Activated naive CD4-positive, alpha-beta T cell treated with anti-CD3 and anti-CD28 coated beads, Interleukin-2, amount 50 U/mL, for 24 hours (primary cell): ENCODE measurements at regions not wholly inside any gene's neighbourhood (a gene's known extent, or its start where the extent isn't known, plus 50 kb on each side); places are given as distances from the start of the nearest gene placed in this dataset.
"Not testable (repeated sequence)": the region's sequence is repeated elsewhere in the genome, so short reads cannot be mapped to it uniquely, and the experiment has no call there.

Source experiments
- H3K27ac Mint-ChIP-seq: one replicate; pipeline ENCODE4 v1.8.0; 2021; ENCODE audit warnings: mild to moderate bottlenecking, mixed read lengths
- H3K27me3 Mint-ChIP-seq: one replicate; pipeline ENCODE4 v1.8.0; 2021; ENCODE audit warnings: mixed read lengths
- H3K36me3 Mint-ChIP-seq: one replicate; pipeline ENCODE4 v1.8.0; 2021; ENCODE audit warnings: mixed read lengths
- H3K4me1 Mint-ChIP-seq: one replicate; pipeline ENCODE4 v1.8.0; 2021; ENCODE audit warnings: mixed read lengths
- H3K4me3 Mint-ChIP-seq: one replicate; pipeline ENCODE4 v1.8.0; 2021; ENCODE audit warnings: mild to moderate bottlenecking, mixed read lengths
- H3K9me3 Mint-ChIP-seq: one replicate; pipeline ENCODE4 v1.8.0; 2021; ENCODE audit warnings: mixed read lengths

DNA sequence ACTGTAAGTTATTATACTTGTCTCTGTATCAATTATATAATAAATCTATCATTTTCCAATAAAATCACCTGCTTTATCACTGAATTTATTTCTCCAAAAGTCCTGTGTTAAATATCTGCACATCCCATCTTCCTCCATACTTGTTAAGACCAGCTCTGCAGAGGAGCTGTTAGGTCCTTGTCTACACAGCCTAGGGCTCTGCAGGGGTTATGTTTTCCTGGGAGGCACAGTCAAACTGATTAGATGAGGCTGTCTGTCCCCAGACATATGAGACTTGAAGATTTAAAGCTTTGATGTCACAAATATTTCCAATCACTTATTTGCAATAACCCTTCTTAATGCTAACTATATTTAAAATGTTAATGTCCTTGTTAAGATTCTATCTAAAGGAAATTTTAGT lies 446.8 kb downstream of the TRAM1L1 start:
- Mint-ChIP-seq H3K36me3 (no peaks in the 10 kb centered on the region), H3K27ac (no peak overlapping the region), H3K27me3 (no peaks in the 10 kb centered on the region), H3K9me3 (no peaks in the 10 kb centered on the region), H3K4me1 (no peaks in the 10 kb centered on the region), H3K4me3 (no peak overlapping the region)

GRCh38 chr4:116636917-116637316 lies 448.5 kb downstream of the TRAM1L1 start:
- Mint-ChIP-seq H3K36me3 (no peaks in the 10 kb centered on the region), H3K4me1 (no peaks in the 10 kb centered on the region), H3K27ac (no peak overlapping the region), H3K4me3 (no peak overlapping the region), H3K9me3 (no peaks in the 10 kb centered on the region), H3K27me3 (no peaks in the 10 kb centered on the region)

DNA sequence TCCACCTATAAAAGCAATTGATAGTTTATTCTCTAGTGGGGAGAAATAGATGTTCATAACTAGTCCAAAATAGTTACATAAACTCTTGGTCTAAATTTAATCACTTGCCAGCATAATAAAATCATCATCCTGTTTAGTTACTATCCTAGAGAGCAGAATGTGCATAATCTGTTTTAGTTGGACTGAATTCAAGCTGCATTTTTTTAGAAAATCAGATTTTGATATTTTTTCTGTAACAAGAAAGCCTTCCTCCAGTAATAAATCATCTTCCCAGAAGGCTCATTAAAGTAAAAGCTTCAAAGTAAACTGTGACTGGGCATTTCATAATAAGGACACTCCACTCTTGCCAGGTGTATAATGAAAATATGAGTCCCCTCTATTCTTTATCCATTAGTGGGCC lies 453.1 kb downstream of the TRAM1L1 start:
- Mint-ChIP-seq H3K9me3 (no peaks in the 10 kb centered on the region), H3K36me3 (no peaks in the 10 kb centered on the region), H3K4me3 (no peak overlapping the region), H3K4me1 (no peaks in the 10 kb centered on the region), H3K27me3 (no peaks in the 10 kb centered on the region), H3K27ac (no peak overlapping the region)

DNA sequence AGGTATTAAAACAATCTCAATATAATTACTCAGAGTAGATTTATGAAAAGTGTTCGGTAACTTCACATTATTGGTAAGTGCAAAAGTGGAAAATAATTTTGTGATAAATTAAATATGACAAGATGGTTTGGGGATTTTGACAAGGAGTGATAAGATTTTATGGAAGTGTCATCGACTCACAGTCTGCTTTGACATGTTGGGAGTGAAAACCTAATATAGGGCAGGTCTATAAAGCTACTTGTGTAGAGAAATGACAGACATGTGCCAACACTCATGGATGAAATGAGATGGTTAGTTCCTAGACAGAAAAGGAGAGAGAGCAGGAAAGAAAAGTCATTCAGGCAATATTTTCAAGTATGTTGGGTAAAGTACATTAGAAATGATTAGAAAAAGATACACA lies 456.8 kb downstream of the TRAM1L1 start:
- H3K27me3 Mint-ChIP-seq = no peaks in the 10 kb centered on the region
- H3K27ac Mint-ChIP-seq = no peak overlapping the region
- no peaks in the 10 kb centered on the region for H3K4me1 Mint-ChIP-seq
- H3K4me3 Mint-ChIP-seq = no peak overlapping the region
- no peaks in the 10 kb centered on the region for H3K9me3 Mint-ChIP-seq
- H3K36me3 Mint-ChIP-seq = no peaks in the 10 kb centered on the region

GRCh38 chr4:116627545-116627944 lies 457.8 kb downstream of the TRAM1L1 start:
- Mint-ChIP-seq H3K4me1 (no peaks in the 10 kb centered on the region), H3K27me3 (no peaks in the 10 kb centered on the region), H3K9me3 (no peaks in the 10 kb centered on the region), H3K27ac (no peak overlapping the region), H3K4me3 (no peak overlapping the region), H3K36me3 (no peaks in the 10 kb centered on the region)

DNA sequence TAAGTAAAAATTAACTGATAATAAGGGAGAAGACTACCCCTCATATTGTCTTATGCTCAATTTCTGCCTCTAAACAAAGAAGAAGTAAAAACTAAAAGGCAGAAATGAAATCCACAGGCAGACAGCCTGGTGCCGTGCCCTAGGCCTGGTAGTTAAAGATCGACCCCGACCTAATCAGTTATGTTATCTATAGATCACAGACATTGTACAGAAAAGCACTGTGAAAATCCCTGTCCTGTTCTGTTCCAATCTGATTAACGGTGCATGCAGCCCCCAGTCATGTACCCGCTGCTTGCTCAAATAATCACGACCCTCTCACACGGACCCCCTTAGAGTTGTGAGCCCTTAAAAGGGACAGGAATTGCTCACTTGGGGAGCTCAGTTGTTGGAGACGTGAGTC lies 465.9 kb downstream of the TRAM1L1 start:
- H3K9me3 Mint-ChIP-seq, H3K27me3 Mint-ChIP-seq, H3K4me3 Mint-ChIP-seq: not testable (repeated sequence)

GRCh38 chr4:116618638-116619037 lies 466.7 kb downstream of the TRAM1L1 start:
- peaks cover 5% of the 10 kb centered on the region for H3K9me3 Mint-ChIP-seq
- no peak overlapping the region for H3K4me3 Mint-ChIP-seq
- H3K27ac Mint-ChIP-seq = no peak overlapping the region
- no peaks in the 10 kb centered on the region for H3K27me3 Mint-ChIP-seq
- H3K4me1 Mint-ChIP-seq = no peaks in the 10 kb centered on the region
- H3K36me3 Mint-ChIP-seq = no peaks in the 10 kb centered on the region

More for the DNA sequence above, 465.9 kb downstream of the TRAM1L1 start:
- H3K27ac Mint-ChIP-seq, H3K36me3 Mint-ChIP-seq, H3K4me1 Mint-ChIP-seq: not testable (repeated sequence)

DNA sequence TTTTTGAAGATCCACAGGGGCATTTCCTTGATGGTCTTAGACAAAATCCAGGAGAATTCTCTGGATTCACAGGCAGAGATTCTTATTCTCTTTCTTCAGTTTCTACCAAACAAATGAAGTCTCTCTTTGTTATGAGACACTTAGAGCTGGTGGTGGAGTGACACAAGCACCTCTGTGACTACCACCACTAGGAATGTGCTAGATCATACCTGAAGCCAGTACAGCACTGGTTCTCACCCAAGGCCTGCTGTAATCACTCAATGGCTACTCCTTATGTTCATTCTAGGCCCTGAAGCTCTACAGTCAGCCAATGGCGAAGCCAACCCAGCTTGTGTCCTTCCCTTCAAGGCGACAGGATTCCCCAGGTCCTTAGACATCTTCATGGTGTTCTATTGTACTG lies 482.3 kb downstream of the TRAM1L1 start:
- H3K4me3 Mint-ChIP-seq = no peak overlapping the region
- no peaks in the 10 kb centered on the region for H3K9me3 Mint-ChIP-seq
- no peaks in the 10 kb centered on the region for H3K36me3 Mint-ChIP-seq
- H3K27ac Mint-ChIP-seq = no peak overlapping the region
- H3K27me3 Mint-ChIP-seq = no peaks in the 10 kb centered on the region
- no peaks in the 10 kb centered on the region for H3K4me1 Mint-ChIP-seq

DNA sequence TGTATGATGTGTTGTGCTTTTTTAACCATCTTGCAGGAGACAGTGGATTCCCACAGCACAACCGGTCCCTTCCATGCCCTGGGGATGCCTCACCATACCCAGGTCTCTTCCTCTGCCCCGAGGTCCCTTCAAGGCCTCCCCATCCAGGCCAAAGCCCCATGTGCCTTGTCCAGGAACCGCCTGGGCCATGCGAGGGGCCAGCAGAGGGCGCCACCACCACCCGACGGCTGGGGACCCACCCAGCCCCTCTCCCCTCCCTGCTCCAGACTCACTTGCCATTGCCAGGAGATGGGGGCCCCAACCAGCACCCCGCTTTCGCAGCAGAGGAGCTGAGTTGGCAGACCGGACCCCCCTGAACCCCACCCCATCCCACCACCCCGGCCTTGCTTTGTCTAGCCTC lies 485.5 kb downstream of the TRAM1L1 start:
- no peaks in the 10 kb centered on the region for H3K9me3 Mint-ChIP-seq
- H3K4me3 Mint-ChIP-seq = no peak overlapping the region
- no peaks in the 10 kb centered on the region for H3K27me3 Mint-ChIP-seq
- H3K36me3 Mint-ChIP-seq = no peaks in the 10 kb centered on the region
- no peak overlapping the region for H3K27ac Mint-ChIP-seq
- no peaks in the 10 kb centered on the region for H3K4me1 Mint-ChIP-seq

DNA sequence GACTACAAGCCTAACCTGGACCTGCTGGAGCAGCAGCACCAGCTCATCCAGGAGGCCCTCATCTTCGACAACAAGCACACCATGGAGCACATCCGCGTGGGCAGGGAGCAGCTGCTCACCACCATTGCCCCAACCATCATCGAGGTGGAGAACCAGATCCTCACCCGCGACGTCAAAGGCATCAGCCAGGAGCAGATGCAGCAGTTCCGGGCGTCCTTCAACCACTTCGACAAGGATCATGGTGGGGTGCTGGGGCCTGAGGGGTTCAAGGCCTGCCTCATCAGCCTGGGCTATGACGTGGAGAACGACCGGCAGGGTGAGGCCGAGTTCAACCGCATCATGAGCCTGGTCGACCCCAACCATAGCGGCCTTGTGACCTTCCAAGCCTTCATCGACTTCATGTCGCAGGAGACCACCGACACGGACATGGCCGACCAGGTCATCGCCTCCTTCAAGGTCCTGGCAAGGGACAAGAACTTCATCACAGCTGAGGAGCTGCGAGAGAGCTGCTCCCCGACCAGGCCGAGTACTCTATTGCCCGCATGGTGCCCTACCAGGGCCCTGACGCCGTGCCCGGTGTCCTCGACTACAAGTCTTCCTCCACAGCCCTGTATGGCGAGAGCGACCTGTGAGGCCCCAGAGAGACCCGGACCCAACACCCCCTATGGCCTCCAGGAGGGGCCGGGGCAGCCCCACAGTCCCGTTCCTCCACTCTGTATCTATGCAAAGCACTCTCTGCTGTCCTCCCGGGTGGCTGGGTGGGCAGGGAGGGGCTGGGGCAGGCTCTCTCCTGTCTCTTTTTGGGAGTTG lies 486.2 kb downstream of the TRAM1L1 start:
- Mint-ChIP-seq H3K27ac (no peak overlapping the region), H3K4me3 (no peak overlapping the region), H3K36me3 (no peaks in the 10 kb centered on the region), H3K9me3 (no peaks in the 10 kb centered on the region), H3K27me3 (no peaks in the 10 kb centered on the region), H3K4me1 (no peaks in the 10 kb centered on the region)

- no peaks in the 10 kb centered on the region for H3K36me3 Mint-ChIP-seq
- no peaks in the 10 kb centered on the region for H3K4me1 Mint-ChIP-seq
- no peaks in the 10 kb centered on the region for H3K9me3 Mint-ChIP-seq
- no peak overlapping the region for H3K27ac Mint-ChIP-seq
- H3K4me3 Mint-ChIP-seq = no peak overlapping the region
- no peaks in the 10 kb centered on the region for H3K27me3 Mint-ChIP-seq
These were observed 487.0 kb downstream of the TRAM1L1 start for GRCh38 chr4:116598155-116598979.

GRCh38 chr4:116590648-116591047 lies 494.7 kb downstream of the TRAM1L1 start:
- Mint-ChIP-seq H3K27ac (no peak overlapping the region), H3K27me3 (no peaks in the 10 kb centered on the region), H3K4me1 (no peaks in the 10 kb centered on the region)

DNA sequence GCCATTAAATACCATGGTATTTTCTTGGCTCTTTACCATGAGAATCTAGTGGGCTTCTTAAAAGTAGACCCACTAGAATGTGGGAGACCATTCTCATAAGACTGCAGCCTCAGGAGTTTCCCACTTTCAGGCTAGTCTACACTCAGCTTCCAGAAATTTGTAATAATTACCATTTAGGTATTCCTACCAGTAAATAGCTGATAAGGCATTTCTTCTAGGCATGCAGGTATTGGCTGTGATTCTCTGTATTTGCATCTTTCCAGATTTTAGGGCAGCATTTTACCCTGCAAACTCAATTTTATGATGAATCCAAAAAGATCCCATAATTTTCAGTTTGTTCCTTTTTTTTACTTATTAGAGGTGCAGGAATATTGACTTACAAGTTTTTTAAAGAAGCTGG lies 496.6 kb downstream of the TRAM1L1 start:
- H3K36me3 Mint-ChIP-seq = no peaks in the 10 kb centered on the region

More at GRCh38 chr4:116590648-116591047, 494.7 kb downstream of the TRAM1L1 start:
- no peaks in the 10 kb centered on the region for H3K36me3 Mint-ChIP-seq
- H3K4me3 Mint-ChIP-seq = no peak overlapping the region
- H3K9me3 Mint-ChIP-seq = no peaks in the 10 kb centered on the region

DNA sequence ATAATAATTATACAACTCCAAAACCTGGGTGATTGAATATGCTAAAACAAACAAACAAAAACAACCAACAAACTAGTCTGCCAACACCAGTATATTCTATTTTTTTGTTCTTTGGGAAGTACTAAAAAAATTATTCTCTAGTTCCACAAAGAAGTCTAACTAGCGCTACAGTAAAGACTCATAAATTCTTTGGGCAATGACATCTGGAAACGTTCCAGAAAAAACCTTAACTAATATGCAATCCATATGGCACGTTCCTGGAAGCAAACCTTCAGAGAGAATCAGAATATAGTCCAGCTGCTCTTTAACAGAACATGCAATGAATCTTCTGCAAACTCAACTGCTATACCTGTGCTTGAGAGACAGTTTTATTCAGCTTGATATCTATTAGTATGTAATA lies 500.1 kb downstream of the TRAM1L1 start:
- Mint-ChIP-seq H3K9me3 (no peaks in the 10 kb centered on the region), H3K4me3 (no peak overlapping the region), H3K27me3 (no peaks in the 10 kb centered on the region), H3K4me1 (no peaks in the 10 kb centered on the region), H3K27ac (no peak overlapping the region), H3K36me3 (no peaks in the 10 kb centered on the region)

More for the DNA sequence above, 496.6 kb downstream of the TRAM1L1 start:
- Mint-ChIP-seq H3K9me3 (no peaks in the 10 kb centered on the region), H3K4me3 (no peak overlapping the region), H3K27ac (no peak overlapping the region), H3K4me1 (no peaks in the 10 kb centered on the region), H3K27me3 (no peaks in the 10 kb centered on the region)

DNA sequence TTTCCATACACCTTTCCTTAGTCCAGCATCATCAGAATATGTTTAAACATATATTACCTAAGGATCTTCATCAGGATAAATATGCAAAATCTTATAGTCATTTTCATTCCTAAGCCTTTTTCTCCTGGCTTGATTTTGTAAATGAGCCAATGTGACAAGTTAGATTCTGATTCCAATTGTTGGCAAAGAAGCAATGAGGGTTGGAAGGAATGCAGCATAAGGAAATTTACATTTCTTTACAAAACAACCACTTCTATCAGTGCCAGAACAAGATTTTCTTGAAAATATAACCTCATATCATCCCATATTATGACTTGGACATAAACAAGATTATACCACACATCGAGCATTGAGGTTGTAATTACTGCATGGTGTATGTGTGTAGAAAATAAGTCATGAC lies 508.1 kb downstream of the TRAM1L1 start:
- no peaks in the 10 kb centered on the region for H3K36me3 Mint-ChIP-seq
- H3K27me3 Mint-ChIP-seq = no peaks in the 10 kb centered on the region
- no peak overlapping the region for H3K4me3 Mint-ChIP-seq
- H3K4me1 Mint-ChIP-seq = no peaks in the 10 kb centered on the region
- H3K27ac Mint-ChIP-seq = no peak overlapping the region
- no peaks in the 10 kb centered on the region for H3K9me3 Mint-ChIP-seq

DNA sequence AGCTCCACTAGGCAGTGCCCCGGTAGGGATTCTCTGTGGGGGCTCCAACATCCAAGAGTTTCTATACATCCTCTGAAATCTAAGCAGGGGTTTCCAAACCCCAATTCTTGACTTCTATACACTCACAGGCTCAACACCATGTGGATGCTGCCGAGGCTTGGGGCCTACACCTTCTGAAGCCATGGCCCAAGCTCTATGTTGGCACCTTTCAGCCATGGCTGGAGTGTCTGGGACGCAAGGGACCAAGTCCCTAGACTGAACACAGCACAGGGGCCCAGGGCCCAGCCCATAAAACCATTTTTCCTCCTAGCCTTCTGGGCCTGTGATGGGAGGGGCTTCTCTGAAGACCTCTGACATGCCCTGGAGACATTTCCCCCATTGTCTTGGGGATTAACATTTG lies 511.8 kb downstream of the TRAM1L1 start:
- Mint-ChIP-seq H3K4me3 (no peak overlapping the region), H3K4me1 (no peaks in the 10 kb centered on the region), H3K27me3 (no peaks in the 10 kb centered on the region), H3K36me3 (no peaks in the 10 kb centered on the region), H3K27ac (no peak overlapping the region), H3K9me3 (peaks cover 6% of the 10 kb centered on the region)
